IMR-90 (cell line): ENCODE measurements at regions not wholly inside any gene's neighbourhood (a gene's known extent, or its start where the extent isn't known, plus 50 kb on each side); places are given as distances from the start of the nearest gene placed in this dataset.
"Not testable (repeated sequence)": the region's sequence is repeated elsewhere in the genome, so short reads cannot be mapped to it uniquely, and the experiment has no call there.

ENCODE experiments used
- ATAC-seq: fragments of 200-7000 bp; cut with Tn5 transposase; 2 replicates; pipeline ENCODE4 v1.9.1; 2020; ENCODE audit warnings: low read depth, mild to moderate bottlenecking, moderate library complexity
- BruUV-seq: library from RNA; stranded (reverse); fragments of 400-500 nt; replicated peaks from 2 replicates; lab custom pipeline; 2021; lab: Mats Ljungman, UMichigan
- CTCF ChIA-PET: fragments of 300-600 bp; formaldehyde crosslinking; extraction: SDS; loops from one replicate; lab custom pipeline; 2021; ENCODE audit warnings: antibody characterized with exemption; lab: Yijun Ruan, JAX
- POLR2A ChIA-PET: fragments of 300-600 bp; sonication (Branson Sonifier 250); formaldehyde crosslinking; loops from one replicate; lab custom pipeline; 2022; ENCODE audit warnings: antibody characterized with exemption; ENCODE audit not compliant: unreplicated experiment; lab: Charles Lee
- DNase-seq: peaks from one replicate; pipeline ENCODE4 v3.0.0; 2013
- H2AFZ ChIP-seq: replicated peaks from 2 replicates; pipeline ENCODE3; 2013; ENCODE audit warnings: low read length, mild to moderate bottlenecking; ENCODE audit not compliant: poor library complexity
- H2AK5ac ChIP-seq: 2 replicates; pipeline ENCODE4 v1.6.1; 2013; ENCODE audit warnings: low read depth, low read length, inconsistent platforms
- H2AK9ac ChIP-seq: replicated peaks from 2 replicates; pipeline ENCODE3; 2013; ENCODE audit warnings: mild to moderate bottlenecking, low read depth, low read length, moderate library complexity; ENCODE audit not compliant: poor library complexity
- H2BK120ac ChIP-seq: 2 replicates; pipeline ENCODE4 v1.6.1; 2013; ENCODE audit warnings: low read depth, low read length, inconsistent platforms
- H2BK15ac ChIP-seq: 3 replicates; pipeline ENCODE4 v1.6.1; 2013; ENCODE audit warnings: low read depth, low read length, inconsistent platforms
- H2BK20ac ChIP-seq: 2 replicates; pipeline ENCODE4 v1.6.1; 2013; ENCODE audit warnings: low read depth, mild to moderate bottlenecking, inconsistent platforms, low read length, moderate library complexity
- H2BK5ac ChIP-seq: 2 replicates; pipeline ENCODE4 v1.6.1; 2013; ENCODE audit warnings: mild to moderate bottlenecking, low read depth, low read length, inconsistent platforms; ENCODE audit not compliant: poor library complexity, severe bottlenecking
- H3K14ac ChIP-seq: replicated peaks from 2 replicates; pipeline ENCODE4 v1.6.1; 2013; ENCODE audit warnings: low read depth, low read length, inconsistent platforms
- H3K18ac ChIP-seq: 2 replicates; pipeline ENCODE4 v1.6.1; 2013; ENCODE audit warnings: low read depth, low read length, control low read depth
- H3K23ac ChIP-seq: 2 replicates; pipeline ENCODE4 v1.6.1; 2013; ENCODE audit warnings: low read depth, low read length, inconsistent platforms
- H3K27ac ChIP-seq: 2 replicates; pipeline ENCODE4 v1.5.1; 2013; ENCODE audit warnings: mild to moderate bottlenecking, control low read depth, low read length; ENCODE audit not compliant: insufficient read depth
- H3K27me3 ChIP-seq: 2 replicates; pipeline ENCODE4 v1.6.1; 2013; ENCODE audit warnings: low read length; ENCODE audit not compliant: control insufficient read depth, insufficient read depth
- H3K36me3 ChIP-seq: 2 replicates; pipeline ENCODE4 v1.6.1; 2013; ENCODE audit warnings: low read length, mixed read lengths; ENCODE audit not compliant: control insufficient read depth, insufficient read depth
- H3K4ac ChIP-seq: 2 replicates; pipeline ENCODE4 v1.6.1; 2013; ENCODE audit warnings: low read depth, low read length, inconsistent platforms
- H3K4me1 ChIP-seq: 2 replicates; pipeline ENCODE4 v1.6.1; 2013; ENCODE audit warnings: low read length, mixed read lengths; ENCODE audit not compliant: control insufficient read depth, insufficient read depth
- H3K4me2 ChIP-seq: 2 replicates; pipeline ENCODE4 v1.6.1; 2013; ENCODE audit warnings: low read depth, mild to moderate bottlenecking, control low read depth, low read length, moderate library complexity
- H3K4me3 ChIP-seq: 2 replicates; pipeline ENCODE4 v1.5.1; 2013; ENCODE audit warnings: low read depth, mild to moderate bottlenecking, control low read depth, low read length, moderate library complexity; ENCODE audit not compliant: insufficient read depth
- H3K56ac ChIP-seq: 2 replicates; pipeline ENCODE4 v1.6.1; 2013; ENCODE audit warnings: low read length, inconsistent platforms; ENCODE audit not compliant: insufficient read depth; ENCODE audit errors: extremely low read depth
- H3K79me1 ChIP-seq, 2 experiments: 2 replicates each; pipeline ENCODE4 v1.6.1; 2013; ENCODE audit warnings: low read length in 2 of 2, inconsistent platforms in 1 of 2, low read depth in 1 of 2
- H3K9ac ChIP-seq: 2 replicates; pipeline ENCODE4 v1.6.1; 2013; ENCODE audit warnings: low read depth, low read length, control low read depth
- H3K9me1 ChIP-seq: 2 replicates; pipeline ENCODE4 v1.6.1; 2013; ENCODE audit warnings: low read length, inconsistent platforms; ENCODE audit not compliant: insufficient read depth
- H3K9me3 ChIP-seq: 2 replicates; pipeline ENCODE4 v1.6.1; 2013; ENCODE audit warnings: low read length; ENCODE audit not compliant: control insufficient read depth, insufficient read depth
- H4K20me1 ChIP-seq: 2 replicates; pipeline ENCODE4 v1.6.1; 2013; ENCODE audit warnings: low read length, inconsistent platforms; ENCODE audit not compliant: insufficient read depth
- H4K5ac ChIP-seq: 2 replicates; pipeline ENCODE4 v1.6.1; 2013; ENCODE audit warnings: mild to moderate bottlenecking, low read depth, low read length, control low read depth
- H4K8ac ChIP-seq, 2 experiments: 2 replicates each; pipeline ENCODE4 v1.6.1; 2013; ENCODE audit warnings: low read depth in 2 of 2, low read length in 2 of 2, control low read depth in 1 of 2, inconsistent platforms in 1 of 2
- H4K91ac ChIP-seq: 2 replicates; pipeline ENCODE4 v1.6.1; 2013; ENCODE audit warnings: low read depth, low read length, inconsistent platforms; ENCODE audit not compliant: insufficient read depth
- WGBS, 2 experiments: methylation state at CpG; one replicate each; pipeline versions ENCODE4 v1.1.5 to v1.1.7; 2013; ENCODE audit warnings: missing lambda C conversion rate in 2 of 2; ENCODE audit not compliant: insufficient read length in 1 of 2; ENCODE audit errors: extremely low coverage in 2 of 2; 5-methylcytosine and 5-hydroxymethylcytosine counted together
- dilution Hi-C: fragments of 300-500 bp; cut with HindIII; formaldehyde crosslinking; loops from one replicate; pipeline ENCODE4 v1.14.3; 2018; ENCODE audit warnings: low sequenced_read_pairs; ENCODE audit not compliant: unreplicated experiment
- in situ Hi-C: fragments of 300-500 bp; cut with MboI; formaldehyde crosslinking; loops from 3 replicates; pipeline ENCODE4 v1.14.3; 2019; ENCODE audit warnings: low sequenced_read_pairs, inconsistent platforms, mixed read lengths
- intact Hi-C: fragments of 100-400 bp; cut with micrococcal nuclease; formaldehyde crosslinking; loops from 2 replicates; pipeline ENCODE4 v1.10.0; 2022

DNA sequence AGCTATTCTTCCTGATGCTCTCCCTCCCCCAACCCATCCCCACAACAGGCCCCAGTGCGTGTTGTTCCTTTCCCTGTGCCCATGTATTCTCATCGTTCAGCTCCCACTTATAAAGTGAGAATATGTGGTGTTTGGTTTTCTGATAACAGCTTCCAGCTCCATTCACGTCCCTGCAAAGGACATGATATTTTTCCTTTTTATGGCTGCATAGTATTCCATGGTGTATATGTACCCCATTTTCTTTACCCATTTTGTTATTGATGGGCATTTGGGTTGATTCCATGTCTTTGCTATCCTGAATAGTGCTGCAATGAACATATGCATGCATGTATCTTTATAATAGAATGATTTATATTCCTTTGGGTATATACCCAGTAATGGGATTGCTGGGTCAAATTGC is 186.3 kb downstream of the ALDH8A1 start:
- H3K9me1 ChIP-seq, H2AK9ac ChIP-seq, H3K56ac ChIP-seq, intact Hi-C loops, H3K23ac ChIP-seq, H3K36me3 ChIP-seq, H3K14ac ChIP-seq, CTCF ChIA-PET, H4K8ac ChIP-seq, H3K4me3 ChIP-seq, H4K91ac ChIP-seq, ATAC-seq, H3K27ac ChIP-seq, H3K4me2 ChIP-seq, H4K5ac ChIP-seq, DNase-seq, H2BK15ac ChIP-seq, H3K79me1 ChIP-seq, H2BK120ac ChIP-seq, H2AK5ac ChIP-seq, POLR2A ChIA-PET, H2BK5ac ChIP-seq, dilution Hi-C loops, H3K18ac ChIP-seq, H3K4me1 ChIP-seq, H2AFZ ChIP-seq, H2BK20ac ChIP-seq, H3K9ac ChIP-seq, H3K27me3 ChIP-seq, H4K20me1 ChIP-seq, H3K4ac ChIP-seq, H3K9me3 ChIP-seq, in situ Hi-C loops, BruUV-seq: not testable (repeated sequence)
- no CpG with 5 or more reads among the region's 3 CpGs for WGBS, 2 experiments
